Hematopoietic multipotent progenitor cell treated with erythropoietin and hydrocortisone succinate and interleukin-3 and kit ligand, for 17 days (in vitro differentiated cells): ENCODE measurements at regions not wholly inside any gene's neighbourhood (a gene's known extent, or its start where the extent isn't known, plus 50 kb on each side); places are given as distances from the start of the nearest gene placed in this dataset.

Experiments
- DNase-seq: peaks from one replicate; pipeline ENCODE4 v3.0.0-alpha.2; 2015; ENCODE audit warnings: low spot score

DNA sequence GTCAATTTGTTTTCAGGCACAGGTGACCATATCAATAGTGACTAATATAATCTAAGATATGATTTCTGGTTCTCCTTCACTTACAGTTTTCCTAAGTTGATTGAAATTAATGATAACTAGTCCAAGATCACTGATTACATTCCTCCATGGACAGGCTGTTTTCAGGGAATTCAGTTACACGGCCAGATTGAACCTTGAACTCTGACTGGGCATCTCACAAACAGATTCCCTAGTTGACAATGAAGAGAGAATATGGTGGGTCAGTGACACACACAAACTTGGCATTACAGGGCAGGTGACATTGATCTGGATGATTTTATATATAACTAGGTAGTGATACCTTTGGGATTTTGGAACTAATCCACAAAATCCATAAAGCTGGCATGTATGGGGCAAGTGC is 110.2 kb upstream of the EGR2 start:
- DNase-seq: no peak

GRCh38 chr10:62924344-62924748 is 108.2 kb upstream of the EGR2 start:
- no peak for DNase-seq

DNA sequence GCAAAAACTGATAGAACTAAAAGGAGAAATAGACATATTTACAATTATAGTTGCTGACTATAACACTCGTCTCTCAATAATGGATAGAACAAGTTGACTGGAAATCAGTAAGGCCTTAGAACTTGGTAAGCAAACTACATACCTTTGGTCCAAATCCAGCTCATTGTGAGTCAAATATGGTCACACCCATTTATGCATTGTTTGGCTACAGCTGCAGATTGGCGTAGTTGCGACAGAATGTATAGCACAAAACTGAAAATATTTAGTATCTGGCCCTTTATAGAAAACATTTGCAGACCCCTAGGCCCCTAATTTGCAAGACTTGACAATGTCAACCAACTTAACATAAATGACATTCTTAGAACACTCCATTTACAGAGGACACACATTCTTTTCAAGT is 103.6 kb upstream of the EGR2 start:
- no peak for DNase-seq

- DNase-seq: no peak
Measured at GRCh38 chr10:62917475-62918238, 101.5 kb upstream of the EGR2 start.

GRCh38 chr10:62916141-62916603 is 100.0 kb upstream of the EGR2 start:
- DNase-seq: no peak

DNA sequence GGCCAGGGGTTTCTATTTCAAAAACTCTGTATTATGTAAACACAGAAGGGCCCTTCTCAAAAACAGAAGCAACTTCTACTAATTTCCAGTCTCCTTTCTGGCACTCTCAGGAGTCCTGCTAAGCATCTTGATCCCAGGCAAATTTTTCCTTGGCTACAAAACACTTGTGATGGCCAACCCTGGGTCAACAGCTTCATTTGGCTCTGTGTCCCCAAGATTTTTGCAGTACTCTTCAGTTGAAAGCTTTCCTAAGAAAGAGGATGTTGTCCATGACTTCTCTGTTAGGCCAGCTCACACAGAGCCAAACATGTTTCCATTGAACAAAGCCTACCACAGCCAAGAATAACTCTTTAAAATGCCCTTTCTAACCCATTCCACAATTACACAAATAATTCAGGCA is 99.0 kb upstream of the EGR2 start:
- no peak for DNase-seq

- DNase-seq: no peak
Measured at GRCh38 chr10:62912086-62912485, 95.9 kb upstream of the EGR2 start.

DNA sequence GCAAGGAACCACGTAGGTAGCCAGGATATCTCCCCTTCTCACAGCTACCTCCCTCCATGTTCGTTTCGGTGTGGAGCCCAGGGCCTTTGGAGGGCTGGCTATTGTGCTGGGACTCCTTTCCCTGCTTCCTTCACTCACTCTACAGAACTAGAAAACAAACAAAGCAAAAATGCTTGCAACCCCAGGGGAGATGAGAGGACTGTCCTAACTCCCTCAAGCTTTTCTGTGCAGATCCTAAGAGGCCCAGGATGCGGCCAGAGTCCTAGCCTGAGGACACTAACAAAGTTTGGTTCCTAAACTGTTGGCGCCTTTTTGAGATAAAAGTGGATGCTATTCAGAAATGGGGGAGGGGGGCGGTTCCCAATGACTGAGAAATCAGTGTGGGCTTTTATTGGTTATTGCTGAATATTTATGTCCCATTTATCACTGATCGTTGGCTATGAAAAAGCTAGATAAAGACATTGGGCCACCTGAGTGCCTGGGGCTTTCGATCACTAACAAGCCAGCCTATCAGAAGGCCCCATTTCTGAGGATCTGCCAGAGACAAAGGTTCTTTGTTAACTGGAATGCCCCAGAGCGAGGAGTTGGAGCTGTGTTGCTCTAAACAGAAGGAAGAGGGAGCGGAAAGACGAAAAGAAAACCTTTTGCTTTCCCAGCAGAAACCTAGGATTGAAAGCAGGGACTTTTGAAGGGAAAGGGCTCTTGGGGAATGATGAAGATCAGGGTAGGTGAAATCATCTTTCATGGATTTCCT is 95.2 kb upstream of the EGR2 start:
- no peak for DNase-seq

DNA sequence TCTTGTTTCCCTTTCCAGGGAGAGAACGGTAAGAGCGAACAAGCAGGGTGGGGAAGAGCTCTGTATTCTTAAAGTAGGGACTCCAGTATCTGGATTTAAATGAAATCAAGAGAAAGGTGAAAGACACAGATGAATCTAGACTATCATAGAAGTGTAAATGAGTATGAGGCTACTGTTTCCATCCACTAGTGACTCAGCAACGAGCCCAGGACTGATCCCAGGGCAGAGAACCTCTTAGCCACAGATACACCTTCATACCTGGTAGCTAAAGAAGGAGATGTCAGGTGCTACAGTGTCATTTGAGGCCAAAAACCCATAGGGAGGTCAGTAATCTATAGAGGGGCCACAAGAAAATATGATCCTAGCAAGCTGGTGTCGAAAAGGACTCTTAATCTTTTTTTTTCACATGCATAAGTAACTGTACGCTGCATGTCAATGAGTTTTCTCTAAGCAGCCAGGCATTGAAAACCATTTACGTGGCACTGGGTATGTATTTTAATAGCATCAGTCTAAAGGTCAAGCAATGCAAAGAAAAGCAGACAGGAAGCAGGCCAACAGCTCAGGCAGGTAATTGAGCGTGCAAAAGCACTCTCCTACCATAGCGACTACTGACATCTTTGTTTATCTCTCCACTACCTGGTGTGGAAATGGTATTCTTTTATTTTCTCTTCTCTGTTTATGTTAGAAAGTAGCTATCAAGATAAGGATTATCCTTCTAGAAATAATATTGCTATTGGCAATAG is 91.5 kb upstream of the EGR2 start:
- DNase-seq: no peak

GRCh38 chr10:62904281-62904875 is 88.2 kb upstream of the EGR2 start:
- DNase-seq: no peak

DNA sequence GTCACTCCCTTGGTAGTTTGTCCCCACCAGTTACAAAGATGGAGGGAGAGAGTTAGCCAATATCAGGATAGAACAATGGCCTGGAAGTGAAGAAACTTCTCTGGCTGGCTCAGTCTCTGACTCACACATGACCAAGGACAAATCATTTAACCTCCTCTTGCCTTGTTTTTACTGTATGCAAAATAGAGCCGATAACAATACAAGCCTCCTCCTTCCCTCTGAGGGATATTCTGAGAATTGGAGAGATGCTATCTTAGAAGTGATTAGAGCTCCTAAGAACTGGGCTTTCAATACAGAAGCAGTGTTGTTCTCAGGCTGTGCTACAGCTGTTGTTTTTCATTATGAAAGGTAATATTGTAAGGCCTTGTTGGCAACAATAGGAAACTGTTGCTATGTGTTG is 87.7 kb upstream of the EGR2 start:
- DNase-seq: no peak

- DNase-seq: no peak
Measured at GRCh38 chr10:62900829-62901571, 84.8 kb upstream of the EGR2 start.

DNA sequence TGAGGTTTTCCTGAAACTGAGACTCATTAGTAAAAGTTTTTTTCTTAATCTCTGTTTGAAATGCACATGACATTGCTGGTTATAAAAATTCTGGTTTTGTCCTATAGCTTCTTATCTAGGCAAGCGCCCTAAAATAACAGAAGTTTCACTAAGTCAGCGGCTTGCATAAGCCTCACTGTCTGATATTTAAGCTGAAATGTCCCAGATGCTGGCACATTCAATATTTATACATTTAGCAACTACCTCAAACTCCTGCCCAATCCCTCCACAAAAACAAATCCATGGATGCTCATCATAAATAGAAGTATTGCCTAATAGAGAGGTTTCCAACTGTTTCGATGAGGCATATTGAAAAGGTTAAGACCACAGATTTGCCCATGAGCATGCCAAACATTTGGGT is 83.1 kb upstream of the EGR2 start:
- DNase-seq: no peak

DNA sequence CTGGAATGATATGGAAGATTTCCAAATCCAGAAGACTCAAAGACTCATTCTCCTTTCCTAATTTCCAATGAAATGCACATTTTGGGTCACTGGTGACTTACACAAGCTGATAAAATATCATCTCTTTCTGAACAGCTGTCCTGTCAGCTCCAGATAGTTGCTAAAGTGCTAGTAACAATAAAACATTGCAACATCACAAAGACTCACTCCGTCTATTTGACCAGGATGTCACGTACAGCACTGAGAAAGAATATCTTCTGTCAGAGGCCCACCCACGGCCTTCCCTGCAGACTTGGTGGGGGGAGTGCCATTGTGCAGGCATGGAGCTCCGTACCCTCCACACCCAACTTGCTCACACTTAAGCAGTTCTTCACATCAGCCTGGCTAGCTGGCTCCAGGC is 78.9 kb upstream of the EGR2 start:
- no peak for DNase-seq

DNA sequence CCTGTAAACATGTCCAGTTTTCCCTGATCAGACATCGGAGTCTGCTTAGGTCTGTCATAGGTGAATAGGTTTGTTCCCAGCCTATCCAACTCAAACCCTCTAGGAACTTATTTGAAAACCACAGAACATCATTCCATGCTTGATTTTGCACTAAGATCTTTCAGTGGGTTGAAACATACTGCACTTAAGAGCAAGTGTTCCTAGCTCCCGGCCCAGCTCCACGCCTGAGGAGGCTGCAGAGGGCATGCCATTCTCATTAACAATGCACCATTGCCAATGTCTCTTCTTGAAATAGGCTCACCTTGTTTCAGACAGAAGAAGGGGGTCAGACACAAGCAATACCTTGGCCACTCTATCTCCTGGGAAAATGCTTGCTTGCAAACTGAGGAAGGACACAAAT is 78.0 kb upstream of the EGR2 start:
- no peak for DNase-seq

DNA sequence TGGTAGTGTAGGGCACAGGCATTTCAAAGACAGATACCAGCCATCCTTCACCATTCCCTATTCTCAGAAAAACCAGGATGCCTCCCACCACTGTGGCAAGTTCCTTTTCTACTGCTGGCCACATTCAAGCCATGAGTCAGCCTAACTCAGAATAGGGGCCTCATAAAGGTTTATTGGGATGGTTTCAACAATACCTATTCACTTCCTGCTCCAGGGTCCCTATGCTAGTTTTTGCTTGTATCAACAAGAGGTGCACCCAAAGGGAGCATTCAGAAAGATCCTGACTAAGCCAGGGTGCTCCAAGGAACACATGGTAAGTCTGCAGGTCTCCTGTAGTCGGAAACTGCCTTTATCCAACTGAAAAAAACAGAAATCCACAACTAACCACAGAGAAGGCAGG is 76.9 kb upstream of the EGR2 start:
- DNase-seq: no peak

- DNase-seq: no peak
Measured at GRCh38 chr10:62890395-62890794, 74.2 kb upstream of the EGR2 start.

- no peak for DNase-seq
Measured at GRCh38 chr10:62887642-62888041, 71.5 kb upstream of the EGR2 start.

GRCh38 chr10:62885684-62886461 is 69.7 kb upstream of the EGR2 start:
- no peak for DNase-seq

GRCh38 chr10:62880162-62880561 is 64.0 kb upstream of the EGR2 start:
- no peak for DNase-seq

GRCh38 chr10:62873866-62874265 is 57.7 kb upstream of the EGR2 start:
- no peak for DNase-seq
